ENCODE measurements at regions not wholly inside any gene's neighbourhood (a gene's known extent, or its start where the extent isn't known, plus 50 kb on each side); places are given as distances from the start of the nearest gene placed in this dataset.

DNA sequence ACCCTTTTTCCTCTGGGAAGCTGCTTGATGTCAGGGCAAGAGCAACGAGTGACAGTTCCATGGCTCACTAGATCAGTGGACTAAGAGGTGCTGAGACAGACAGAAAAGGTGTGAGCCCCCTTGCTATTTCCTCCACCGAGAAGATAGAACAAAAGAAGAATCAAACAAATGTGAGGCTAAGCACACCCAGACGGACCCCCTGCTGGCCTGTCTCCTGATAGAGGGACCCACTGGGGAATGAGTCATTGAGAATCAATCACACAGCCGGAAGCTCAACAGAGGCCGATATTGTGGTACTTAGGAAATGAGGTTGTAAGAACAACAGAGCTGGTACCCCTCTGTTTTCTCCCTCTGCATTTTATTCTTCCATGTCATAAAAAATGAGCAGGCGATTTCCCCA, 89.8 kb upstream of the TEX51 start:
- Histone ChIP-seq H3K36me3 (ENCODE audit: insufficient read depth) (no peaks in the 10 kb centered on the region), H3K4me3 (ENCODE audit: low read depth, low read length) (no peak overlapping the region), H3K27ac (ENCODE audit: low read depth) (no peak overlapping the region), H3K4me1 (ENCODE audit: insufficient read depth) (no peaks in the 10 kb centered on the region)
- no peak for DNase-seq (ENCODE audit: extremely low spot score)
- 34% methylated on average over 6 of the region's 6 CpGs for WGBS

DNA sequence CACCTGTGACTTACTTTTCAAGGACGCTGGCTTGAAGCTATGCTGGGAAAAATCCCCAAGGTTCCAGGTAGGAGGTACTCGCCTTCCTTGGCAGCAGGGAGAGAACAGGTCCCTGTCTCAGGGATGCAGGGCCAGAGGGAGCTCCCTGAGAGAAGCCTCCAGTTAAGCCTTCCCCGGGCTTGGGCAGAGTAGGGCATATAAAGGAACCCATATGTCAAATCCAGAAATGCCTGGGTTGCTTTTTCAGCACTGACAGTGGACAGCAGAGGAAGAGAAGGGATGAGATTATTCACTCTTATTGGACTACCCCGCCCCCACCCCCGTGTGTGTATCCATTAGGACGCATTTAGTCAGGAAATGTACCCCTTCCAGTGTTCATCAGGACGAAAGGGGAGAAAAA, 89.3 kb upstream of the TEX51 start:
- 54% methylated on average over 7 of the region's 7 CpGs for WGBS
- no peaks in the 10 kb centered on the region for H3K4me1 ChIP-seq (ENCODE audit: insufficient read depth)
- H3K36me3 ChIP-seq (ENCODE audit: insufficient read depth) = no peaks in the 10 kb centered on the region
- H3K4me3 ChIP-seq (ENCODE audit: low read depth, low read length) = no peak overlapping the region
- DNase-seq (ENCODE audit: extremely low spot score) = no peak
- H3K27ac ChIP-seq (ENCODE audit: low read depth) = no peak overlapping the region

DNA sequence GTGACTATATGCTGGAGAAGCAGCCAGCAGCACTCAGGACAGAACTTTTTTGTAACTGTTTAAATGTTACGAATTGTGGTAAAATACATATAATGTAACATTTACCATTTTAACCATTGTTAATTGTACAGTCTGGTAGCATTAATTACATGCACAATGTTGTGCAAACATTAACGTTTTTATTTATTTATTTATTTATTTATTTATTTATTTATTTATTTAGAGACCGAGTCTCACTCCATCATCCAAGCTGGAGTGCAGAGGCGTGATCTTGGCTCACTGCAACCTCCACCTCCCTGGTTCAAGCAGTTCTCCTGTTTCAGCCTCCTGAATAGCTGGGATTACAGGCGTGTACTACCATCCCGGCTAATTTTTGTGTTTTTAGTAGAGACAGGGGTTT, 88.7 kb upstream of the TEX51 start:
- Histone ChIP-seq H3K36me3 (ENCODE audit: insufficient read depth) (no peaks in the 10 kb centered on the region), H3K4me1 (ENCODE audit: insufficient read depth) (no peaks in the 10 kb centered on the region), H3K27ac (ENCODE audit: low read depth) (no peak overlapping the region), H3K4me3 (ENCODE audit: low read depth, low read length) (no peak overlapping the region)
- no peak for DNase-seq (ENCODE audit: extremely low spot score)
- WGBS = 87% methylated on average over 6 of the region's 6 CpGs

DNA sequence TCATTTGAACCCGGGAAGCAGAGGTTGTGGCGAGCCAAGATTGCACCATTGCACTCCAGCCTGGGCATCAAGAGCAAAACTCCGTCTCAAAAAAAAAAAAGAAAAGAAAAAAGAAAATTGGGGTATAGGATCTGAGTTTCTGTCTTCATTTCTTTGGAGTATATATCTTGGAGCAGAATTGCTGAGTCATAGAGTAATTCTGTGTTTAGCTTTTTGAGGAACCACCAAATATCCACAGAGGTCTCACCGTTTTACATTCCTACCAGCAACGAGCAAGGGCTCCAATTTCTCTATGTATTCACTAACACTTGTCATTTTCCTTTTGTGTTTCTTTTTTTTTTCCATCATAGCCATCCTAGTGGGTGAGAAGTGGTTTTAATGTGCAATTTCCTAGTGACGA, 87.6 kb upstream of the TEX51 start:
- H3K27ac ChIP-seq (ENCODE audit: low read depth) = no peak overlapping the region
- WGBS = 68% methylated on average over 6 of the region's 6 CpGs

DNA sequence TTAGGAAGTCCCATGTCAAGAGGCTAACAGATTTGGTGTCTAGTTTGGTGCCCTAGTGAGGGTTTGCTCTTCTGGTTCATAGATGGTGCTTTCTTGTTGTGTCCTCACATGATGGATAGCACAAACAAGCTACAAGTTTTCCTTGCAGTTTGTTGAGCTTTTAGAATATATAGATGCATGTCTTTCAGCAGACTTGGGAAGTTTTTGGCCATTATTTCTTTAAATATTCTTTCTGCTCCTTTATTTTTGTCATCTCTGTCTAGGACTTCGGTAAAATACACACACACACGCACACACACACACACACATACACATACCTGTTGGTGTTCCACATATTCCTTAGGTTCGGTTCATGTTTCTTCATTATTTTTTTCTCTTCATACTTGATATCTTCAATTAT, 81.5 kb upstream of the TEX51 start:
- Histone ChIP-seq H3K4me1 (ENCODE audit: insufficient read depth) (no peaks in the 10 kb centered on the region), H3K36me3 (ENCODE audit: insufficient read depth) (no peaks in the 10 kb centered on the region), H3K27ac (ENCODE audit: low read depth) (no peak overlapping the region), H3K4me3 (ENCODE audit: low read depth, low read length) (no peak overlapping the region)
- DNase-seq (ENCODE audit: extremely low spot score) = no peak
- WGBS = 85% methylated on average over 3 of the region's 3 CpGs

More for the DNA sequence above, 87.6 kb upstream of the TEX51 start:
- Histone ChIP-seq H3K4me3 (ENCODE audit: low read depth, low read length) (no peak overlapping the region), H3K36me3 (ENCODE audit: insufficient read depth) (no peaks in the 10 kb centered on the region), H3K4me1 (ENCODE audit: insufficient read depth) (no peaks in the 10 kb centered on the region)
- DNase-seq (ENCODE audit: extremely low spot score) = no peak

DNA sequence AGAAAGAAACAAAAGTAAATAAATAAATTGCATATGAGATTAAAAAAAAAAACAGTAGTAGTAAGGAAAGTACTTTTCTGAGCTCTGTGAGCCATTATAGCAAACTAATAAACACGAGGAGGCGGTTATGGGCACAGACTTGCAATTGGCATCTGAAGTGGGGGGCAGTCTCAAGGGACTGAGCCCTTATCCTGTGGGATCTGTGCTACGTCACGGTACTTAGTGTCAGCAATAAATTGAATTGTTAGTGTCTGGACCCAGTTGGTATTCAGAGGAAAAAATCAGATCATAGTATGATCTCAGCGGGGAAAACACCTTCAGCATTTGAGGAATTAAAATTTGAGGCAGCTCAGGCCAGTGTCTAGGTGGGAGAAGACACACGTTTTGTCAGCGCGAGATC, 76.6 kb upstream of the TEX51 start:
- WGBS = 52% methylated on average over 8 of the region's 8 CpGs
- no peaks in the 10 kb centered on the region for H3K36me3 ChIP-seq (ENCODE audit: insufficient read depth)
- no peak for DNase-seq (ENCODE audit: extremely low spot score)

DNA sequence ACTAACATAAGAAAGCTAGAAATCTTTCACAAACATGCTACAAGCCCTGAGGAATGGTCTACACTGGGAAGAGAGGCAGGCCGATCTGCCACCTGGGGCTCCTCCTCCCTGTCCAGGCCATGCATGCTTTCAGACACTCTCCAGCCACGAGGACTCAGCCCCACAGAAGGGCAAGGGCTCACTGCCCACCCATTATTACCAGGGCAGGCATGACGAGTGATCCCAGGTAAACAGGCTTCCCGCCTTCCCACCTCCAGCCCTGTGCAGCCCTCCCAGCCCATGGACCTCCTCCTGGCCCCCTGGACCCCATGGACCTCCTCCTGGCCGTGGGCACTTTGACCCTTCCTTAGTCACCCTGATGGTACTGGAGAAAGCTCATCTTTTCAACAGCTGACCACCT, 75.8 kb upstream of the TEX51 start:
- H3K4me3 ChIP-seq (ENCODE audit: low read depth, low read length) = no peak overlapping the region
- H3K4me1 ChIP-seq (ENCODE audit: insufficient read depth) = no peaks in the 10 kb centered on the region
- no peak overlapping the region for H3K27ac ChIP-seq (ENCODE audit: low read depth)
- H3K36me3 ChIP-seq (ENCODE audit: insufficient read depth) = no peaks in the 10 kb centered on the region
- no peak for DNase-seq (ENCODE audit: extremely low spot score)
- 74% methylated on average over 5 of the region's 5 CpGs for WGBS

More for the DNA sequence above, 76.6 kb upstream of the TEX51 start:
- Histone ChIP-seq H3K27ac (ENCODE audit: low read depth) (no peak overlapping the region), H3K4me3 (ENCODE audit: low read depth, low read length) (no peak overlapping the region), H3K4me1 (ENCODE audit: insufficient read depth) (no peaks in the 10 kb centered on the region)

DNA sequence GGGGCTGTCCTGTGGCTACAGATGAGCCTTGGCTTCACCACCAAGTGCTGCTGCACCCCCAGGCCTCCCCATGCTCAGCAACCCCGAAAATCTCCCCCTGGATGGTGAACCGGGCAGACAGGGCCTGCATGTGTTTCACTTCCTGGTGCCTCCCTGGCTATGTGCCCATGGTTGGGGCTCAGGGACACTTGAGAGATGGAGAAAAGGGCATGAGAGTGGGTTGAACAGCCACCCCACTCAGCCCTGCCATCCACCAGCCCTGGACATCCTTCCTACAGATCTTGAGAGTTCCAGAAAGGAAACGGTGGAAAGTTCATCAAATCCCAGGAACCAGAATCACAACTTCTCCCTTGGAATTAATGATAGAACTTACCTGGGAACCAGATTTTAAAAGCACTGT, 74.7 kb upstream of the TEX51 start:
- Histone ChIP-seq H3K4me3 (ENCODE audit: low read depth, low read length) (no peak overlapping the region), H3K27ac (ENCODE audit: low read depth) (no peak overlapping the region), H3K36me3 (ENCODE audit: insufficient read depth) (no peaks in the 10 kb centered on the region), H3K4me1 (ENCODE audit: insufficient read depth) (no peaks in the 10 kb centered on the region)
- no peak for DNase-seq (ENCODE audit: extremely low spot score)
- WGBS = 87% methylated on average over 3 of the region's 3 CpGs

DNA sequence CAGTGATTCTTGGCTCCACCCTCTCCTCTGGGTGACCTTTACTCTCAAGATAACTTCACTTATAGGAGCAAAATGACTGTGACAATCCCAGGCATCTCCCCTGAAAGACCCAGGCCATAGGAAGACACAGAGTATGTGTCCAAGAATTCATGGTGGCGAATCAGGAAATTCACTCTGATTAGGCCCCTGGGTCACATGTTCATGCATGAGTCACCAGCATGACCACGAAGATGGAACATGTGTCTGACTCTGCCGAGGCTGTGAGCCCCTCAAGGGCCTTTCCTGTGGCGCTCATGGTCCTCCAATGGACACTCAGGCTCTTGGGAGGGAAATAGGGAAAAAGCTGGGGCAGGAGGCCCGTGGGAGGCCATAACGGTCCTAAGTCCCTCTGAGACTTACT, 74.0 kb upstream of the TEX51 start:
- H3K36me3 ChIP-seq (ENCODE audit: insufficient read depth) = no peaks in the 10 kb centered on the region
- H3K4me1 ChIP-seq (ENCODE audit: insufficient read depth) = no peaks in the 10 kb centered on the region
- 69% methylated on average over 6 of the region's 6 CpGs for WGBS
- no peak overlapping the region for H3K4me3 ChIP-seq (ENCODE audit: low read depth, low read length)
- H3K27ac ChIP-seq (ENCODE audit: low read depth) = no peak overlapping the region
- DNase-seq (ENCODE audit: extremely low spot score) = no peak

DNA sequence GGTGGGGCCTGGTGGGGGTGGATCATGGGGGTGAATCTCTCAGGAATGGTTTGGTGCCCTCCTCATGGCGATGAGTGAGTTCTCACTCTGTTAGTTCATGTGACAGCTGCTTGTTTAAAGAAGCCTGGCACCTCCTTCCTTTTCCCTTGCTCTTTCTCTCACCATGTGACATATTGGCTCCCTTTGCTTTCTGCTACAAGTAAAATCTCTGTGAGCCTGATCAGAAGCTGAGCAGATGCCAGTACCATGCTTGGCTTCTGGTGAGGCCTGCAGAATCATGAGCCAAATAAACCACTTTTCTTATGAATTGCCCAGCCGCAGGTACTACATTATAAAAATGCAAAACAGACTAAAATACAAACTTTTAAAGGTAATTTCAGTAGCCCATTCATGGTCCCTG, 73.4 kb upstream of the TEX51 start:
- Histone ChIP-seq H3K27ac (ENCODE audit: low read depth) (no peak overlapping the region), H3K4me1 (ENCODE audit: insufficient read depth) (no peaks in the 10 kb centered on the region), H3K36me3 (ENCODE audit: insufficient read depth) (no peaks in the 10 kb centered on the region), H3K4me3 (ENCODE audit: low read depth, low read length) (no peak overlapping the region)
- no peak for DNase-seq (ENCODE audit: extremely low spot score)
- 96% methylated on average over 2 of the region's 2 CpGs for WGBS

DNA sequence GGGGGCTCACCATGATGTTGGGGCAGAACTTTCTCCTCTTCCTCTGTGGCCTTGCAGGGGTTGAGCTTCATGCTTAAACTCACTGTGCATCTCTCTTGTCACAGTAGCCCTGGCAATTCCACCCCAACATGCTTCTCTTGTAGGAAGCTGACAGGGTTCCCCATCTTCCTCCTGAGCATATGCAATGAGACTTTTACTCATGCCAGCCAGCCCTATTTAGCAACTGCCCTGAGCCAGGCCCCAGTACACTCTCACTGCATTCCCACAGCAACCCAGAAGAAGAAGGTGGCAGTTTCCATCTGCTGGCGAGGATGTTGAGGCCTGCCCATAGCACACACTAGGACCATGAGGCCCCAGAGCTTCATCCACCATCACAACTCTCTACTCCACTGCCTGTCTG, 72.2 kb upstream of the TEX51 start:
- Histone ChIP-seq H3K36me3 (ENCODE audit: insufficient read depth) (no peaks in the 10 kb centered on the region), H3K27ac (ENCODE audit: low read depth) (no peak overlapping the region), H3K4me1 (ENCODE audit: insufficient read depth) (no peaks in the 10 kb centered on the region), H3K4me3 (ENCODE audit: low read depth, low read length) (no peak overlapping the region)
- DNase-seq (ENCODE audit: extremely low spot score) = no peak
- 98% methylated on average over 1 of the region's 1 CpG for WGBS

DNA sequence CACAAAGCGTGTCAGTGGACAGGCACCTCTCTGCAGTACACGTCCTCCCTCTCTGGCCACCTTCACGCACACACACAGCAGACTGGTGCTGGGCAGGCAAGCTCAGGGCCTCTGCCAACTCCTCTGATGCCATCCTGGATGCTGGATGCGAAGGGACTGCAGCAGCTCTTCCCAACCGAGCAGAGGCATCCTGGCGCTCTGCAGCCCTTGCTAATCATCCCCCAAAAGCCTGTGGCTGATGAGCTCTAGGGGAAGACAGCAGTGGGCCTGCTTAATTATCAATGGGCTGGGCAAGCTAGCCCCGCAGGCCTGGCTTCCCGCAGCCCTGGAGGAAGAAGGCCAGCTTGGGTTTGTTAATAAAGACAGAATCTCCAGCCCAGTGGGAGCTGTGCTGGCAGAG, 71.3 kb upstream of the TEX51 start:
- Histone ChIP-seq H3K36me3 (ENCODE audit: insufficient read depth) (no peaks in the 10 kb centered on the region), H3K4me1 (ENCODE audit: insufficient read depth) (no peaks in the 10 kb centered on the region), H3K27ac (ENCODE audit: low read depth) (no peak overlapping the region), H3K4me3 (ENCODE audit: low read depth, low read length) (no peak overlapping the region)
- no peak for DNase-seq (ENCODE audit: extremely low spot score)
- 72% methylated on average over 8 of the region's 8 CpGs for WGBS

DNA sequence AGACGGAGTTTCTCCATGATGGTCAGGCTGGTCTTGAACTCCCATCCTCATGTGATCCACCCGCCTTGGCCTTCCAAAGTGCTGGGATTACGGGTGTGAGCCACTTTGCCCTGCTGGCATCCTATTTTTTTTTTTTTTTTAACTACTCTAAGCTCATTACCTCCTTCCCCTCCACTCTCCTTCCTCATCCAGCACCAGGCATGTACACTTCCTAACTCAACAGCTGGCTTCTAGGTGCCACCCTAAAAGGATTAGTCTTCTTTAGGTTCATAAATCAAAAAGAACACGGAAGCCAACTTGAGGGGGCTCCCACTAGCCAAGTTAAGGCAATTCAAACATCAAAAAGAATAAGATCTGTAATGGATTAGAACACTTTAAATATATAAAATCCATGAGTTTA, 70.6 kb upstream of the TEX51 start:
- no peak overlapping the region for H3K27ac ChIP-seq (ENCODE audit: low read depth)
- no peaks in the 10 kb centered on the region for H3K36me3 ChIP-seq (ENCODE audit: insufficient read depth)
- H3K4me1 ChIP-seq (ENCODE audit: insufficient read depth) = no peaks in the 10 kb centered on the region
- WGBS = 89% methylated on average over 4 of the region's 4 CpGs
- no peak overlapping the region for H3K4me3 ChIP-seq (ENCODE audit: low read depth, low read length)
- DNase-seq (ENCODE audit: extremely low spot score) = no peak

DNA sequence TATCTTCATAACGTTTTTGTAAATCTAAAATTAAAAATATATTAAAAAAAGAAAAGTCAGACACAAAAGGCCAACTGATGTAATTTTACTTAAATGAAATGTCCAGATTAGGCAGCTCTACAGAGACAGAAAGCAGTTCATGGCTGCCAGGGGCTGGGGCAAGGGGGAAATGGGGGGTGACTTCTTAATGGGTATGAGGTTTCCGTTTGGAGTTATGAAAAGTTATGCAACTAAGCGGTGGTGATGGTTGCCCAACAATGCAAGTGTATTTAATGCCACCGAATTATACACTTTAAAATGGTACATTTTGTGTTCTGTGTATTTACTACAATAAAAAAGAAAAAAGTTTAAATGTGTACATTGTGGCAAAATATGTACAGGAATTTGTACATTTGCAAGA, 70.2 kb upstream of the TEX51 start:
- Histone ChIP-seq H3K27ac (ENCODE audit: low read depth) (no peak overlapping the region), H3K4me1 (ENCODE audit: insufficient read depth) (no peaks in the 10 kb centered on the region), H3K36me3 (ENCODE audit: insufficient read depth) (no peaks in the 10 kb centered on the region), H3K4me3 (ENCODE audit: low read depth, low read length) (no peak overlapping the region)
- no peak for DNase-seq (ENCODE audit: extremely low spot score)
- 76% methylated on average over 4 of the region's 4 CpGs for WGBS

DNA sequence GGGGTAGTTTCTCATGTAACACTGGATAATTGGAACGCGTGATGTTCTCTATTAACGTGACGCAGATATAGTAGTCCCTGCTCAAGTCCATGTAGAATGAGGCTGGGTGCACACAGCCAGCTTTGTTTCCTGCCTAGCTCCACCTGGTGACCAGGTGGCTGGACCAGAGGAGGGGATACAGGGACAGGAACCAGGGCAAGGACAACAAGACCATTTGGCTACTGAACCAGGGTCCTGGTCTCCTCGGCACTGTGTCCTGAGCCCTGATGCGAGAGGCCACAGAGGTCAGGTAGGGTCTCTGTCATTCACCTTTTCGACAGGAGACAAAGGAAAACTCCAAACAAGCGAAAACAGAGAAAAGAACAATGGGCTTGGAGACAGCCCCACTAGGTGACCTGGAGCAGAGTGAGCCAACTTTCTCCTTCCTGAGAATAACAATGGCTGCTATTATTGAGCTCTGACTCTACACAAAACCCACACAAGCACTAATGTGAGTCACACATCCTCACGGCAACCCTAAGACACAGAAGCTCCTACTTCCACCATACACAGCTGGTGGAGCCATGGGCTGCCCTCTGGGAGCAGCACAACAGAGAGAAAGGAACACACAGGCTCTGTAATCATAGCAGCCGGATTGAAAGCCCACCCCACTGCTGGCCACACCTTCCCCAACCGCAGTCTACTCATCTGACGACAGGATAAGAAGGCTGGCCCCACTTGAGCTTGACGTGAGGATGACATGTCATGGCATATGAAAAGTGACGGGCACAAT, 67.3 kb upstream of the TEX51 start:
- 75% methylated on average over 14 of the region's 14 CpGs for WGBS
- no peak overlapping the region for H3K27ac ChIP-seq (ENCODE audit: low read depth)
- H3K4me1 ChIP-seq (ENCODE audit: insufficient read depth) = no peaks in the 10 kb centered on the region
- H3K4me3 ChIP-seq (ENCODE audit: low read depth, low read length) = no peak overlapping the region
- no peak for DNase-seq (ENCODE audit: extremely low spot score)
- H3K36me3 ChIP-seq (ENCODE audit: insufficient read depth) = no peaks in the 10 kb centered on the region
